PC-3 (cell line): ENCODE measurements at regions not wholly inside any gene's neighbourhood (a gene's known extent, or its start where the extent isn't known, plus 50 kb on each side); places are given as distances from the start of the nearest gene placed in this dataset.

Source experiments
- ATAC-seq: fragments of 200-7000 bp; cut with Tn5 transposase; 2 replicates; pipeline ENCODE4 v1.9.1; 2020; ENCODE audit warnings: mild to moderate bottlenecking, moderate library complexity
- BruUV-seq: library from RNA; stranded (reverse); fragments of 400-500 nt; replicated peaks from 2 replicates; lab custom pipeline; 2021; lab: Mats Ljungman, UMichigan
- CTCF ChIA-PET: fragments of 300-600 bp; sonication (Branson Sonifier 250); formaldehyde crosslinking; loops from one replicate; lab custom pipeline; 2022; ENCODE audit warnings: antibody characterized with exemption; lab: Charles Lee
- POLR2A ChIA-PET: fragments of 300-600 bp; sonication (Branson Sonifier 250); formaldehyde crosslinking; loops from one replicate; lab custom pipeline; 2022; ENCODE audit warnings: antibody characterized with exemption; ENCODE audit not compliant: unreplicated experiment; lab: Charles Lee
- DNase-seq: peaks from one replicate; pipeline ENCODE4 v3.0.0-alpha.2; 2015
- H2AFZ ChIP-seq: fragments of 300-600 bp; sonication (generic); 2 replicates; pipeline ENCODE4 v1.6.0; 2016; ENCODE audit warnings: antibody characterized with exemption, low read length
- H3F3A ChIP-seq: fragments of 300-600 bp; sonication (generic); one replicate; pipeline ENCODE4 v1.6.0; 2017; ENCODE audit warnings: antibody characterized with exemption, low read length, control low read depth, mild to moderate bottlenecking; ENCODE audit not compliant: unreplicated experiment
- H3K27ac ChIP-seq: fragments of 300-600 bp; sonication (generic); 2 replicates; pipeline ENCODE4 v1.5.1; 2016; ENCODE audit warnings: mild to moderate bottlenecking, low read length
- H3K27me3 ChIP-seq: fragments of 300-600 bp; sonication (generic); 2 replicates; pipeline ENCODE4 v1.6.1; 2016; ENCODE audit warnings: low read length, mixed read lengths
- H3K36me3 ChIP-seq: fragments of 300-600 bp; sonication (generic); 2 replicates; pipeline ENCODE4 v1.6.1; 2016; ENCODE audit warnings: low read depth, mixed run types, low read length, mixed read lengths
- H3K4me1 ChIP-seq: fragments of 300-600 bp; sonication (generic); 2 replicates; pipeline ENCODE4 v1.5.1; 2016; ENCODE audit warnings: low read length; ENCODE audit not compliant: insufficient read depth
- H3K4me2 ChIP-seq: fragments of 300-600 bp; sonication (generic); 2 replicates; pipeline ENCODE4 v1.6.0; 2016; ENCODE audit warnings: low read length
- H3K4me3 ChIP-seq: fragments of 300-600 bp; sonication (generic); 2 replicates; pipeline ENCODE4 v1.5.1; 2016; ENCODE audit warnings: mild to moderate bottlenecking, low read length, mixed read lengths
- H3K79me2 ChIP-seq: fragments of 300-600 bp; sonication (generic); 2 replicates; pipeline ENCODE4 v1.6.1; 2017; ENCODE audit warnings: low read length, mixed read lengths
- H3K9ac ChIP-seq: fragments of 300-600 bp; sonication (generic); 2 replicates; pipeline ENCODE4 v1.6.0; 2016; ENCODE audit warnings: mild to moderate bottlenecking, low read length
- H3K9me2 ChIP-seq: fragments of 300-600 bp; sonication (generic); replicated peaks from 2 replicates; pipeline ENCODE4 v1.6.1; 2016; ENCODE audit warnings: mixed run types, low read length, mixed read lengths
- H3K9me3 ChIP-seq: fragments of 300-600 bp; sonication (generic); 2 replicates; pipeline ENCODE4 v1.6.1; 2016; ENCODE audit warnings: low read length, mixed read lengths
- H4K20me1 ChIP-seq: fragments of 300-600 bp; sonication (generic); 2 replicates; pipeline ENCODE4 v1.6.1; 2016; ENCODE audit warnings: low read length, mixed read lengths
- EZH2 ChIP-seq: fragments of 300-600 bp; sonication (generic); IDR thresholded peaks from one replicate; pipeline ENCODE4 v1.6.1; 2017; ENCODE audit warnings: antibody characterized with exemption, mild to moderate bottlenecking, low read length; ENCODE audit not compliant: unreplicated experiment
- EZH2phosphoT487 ChIP-seq: fragments of 300-600 bp; sonication (generic); IDR thresholded peaks from 2 replicates; pipeline ENCODE4 v1.6.1; 2018; ENCODE audit warnings: mild to moderate bottlenecking, antibody characterized with exemption, low read length, borderline replicate concordance
- intact Hi-C: fragments of 100-400 bp; cut with micrococcal nuclease; formaldehyde crosslinking; loops from 2 replicates; pipeline ENCODE4 v1.9.0; 2023
- TF ChIP-seq, protein P1 (sequence below): fragments of 300-600 bp; sonication (generic); conservative IDR thresholded peaks from 2 replicates; pipeline ENCODE4 v1.5.1; 2017; ENCODE audit warnings: antibody characterized with exemption, low read depth, mild to moderate bottlenecking, low read length

DNA sequence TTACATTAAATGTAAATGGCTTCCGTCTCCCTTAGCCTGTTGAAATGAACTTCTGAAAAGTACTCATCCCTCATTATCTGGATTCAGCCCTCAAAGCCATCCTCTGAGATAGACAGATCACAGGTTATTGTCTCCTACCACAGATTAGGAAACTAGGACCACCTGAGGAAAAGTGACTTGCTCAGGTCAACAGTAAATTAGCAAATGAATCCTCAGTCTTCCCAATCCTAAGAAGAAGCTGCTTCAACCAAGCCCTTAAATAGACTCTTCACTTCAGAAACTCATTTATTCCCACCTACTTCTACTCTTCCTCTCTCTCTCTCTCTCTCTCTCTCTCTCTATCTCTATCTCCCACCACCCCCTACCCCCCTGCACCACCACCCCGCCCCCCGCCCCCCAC is 152.3 kb downstream of the DMRTA2 start:
- intact Hi-C loops, result no loop called here
- CTCF ChIA-PET, result no interaction called here
- no peaks in the 10 kb centered on the region for H3K27me3 ChIP-seq
- no peak overlapping the region for H3K27ac ChIP-seq
- H3K9me3 ChIP-seq, result no peaks in the 10 kb centered on the region
- no peak overlapping the region for H3K4me2 ChIP-seq
- no peak for DNase-seq
- no peaks in the 10 kb centered on the region for H4K20me1 ChIP-seq
- H3K36me3 ChIP-seq, result no peaks in the 10 kb centered on the region
- BruUV-seq, result no TSS peak
- ATAC-seq, result no peak
- no peak overlapping the region for H3K9ac ChIP-seq
- H2AFZ ChIP-seq, result no peak overlapping the region
- POLR2A ChIA-PET, result no interaction called here
- H3K4me1 ChIP-seq, result no peaks in the 10 kb centered on the region
- TF ChIP-seq EZH2, result no peak
- TF ChIP-seq, protein P1, sequence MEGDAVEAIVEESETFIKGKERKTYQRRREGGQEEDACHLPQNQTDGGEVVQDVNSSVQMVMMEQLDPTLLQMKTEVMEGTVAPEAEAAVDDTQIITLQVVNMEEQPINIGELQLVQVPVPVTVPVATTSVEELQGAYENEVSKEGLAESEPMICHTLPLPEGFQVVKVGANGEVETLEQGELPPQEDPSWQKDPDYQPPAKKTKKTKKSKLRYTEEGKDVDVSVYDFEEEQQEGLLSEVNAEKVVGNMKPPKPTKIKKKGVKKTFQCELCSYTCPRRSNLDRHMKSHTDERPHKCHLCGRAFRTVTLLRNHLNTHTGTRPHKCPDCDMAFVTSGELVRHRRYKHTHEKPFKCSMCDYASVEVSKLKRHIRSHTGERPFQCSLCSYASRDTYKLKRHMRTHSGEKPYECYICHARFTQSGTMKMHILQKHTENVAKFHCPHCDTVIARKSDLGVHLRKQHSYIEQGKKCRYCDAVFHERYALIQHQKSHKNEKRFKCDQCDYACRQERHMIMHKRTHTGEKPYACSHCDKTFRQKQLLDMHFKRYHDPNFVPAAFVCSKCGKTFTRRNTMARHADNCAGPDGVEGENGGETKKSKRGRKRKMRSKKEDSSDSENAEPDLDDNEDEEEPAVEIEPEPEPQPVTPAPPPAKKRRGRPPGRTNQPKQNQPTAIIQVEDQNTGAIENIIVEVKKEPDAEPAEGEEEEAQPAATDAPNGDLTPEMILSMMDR, result no peak
- no peak for TF ChIP-seq EZH2phosphoT487
- no peaks in the 10 kb centered on the region for H3K9me2 ChIP-seq
- no peaks in the 10 kb centered on the region for H3K79me2 ChIP-seq
- H3F3A ChIP-seq, result no peaks in the 10 kb centered on the region
- H3K4me3 ChIP-seq, result no peak overlapping the region

DNA sequence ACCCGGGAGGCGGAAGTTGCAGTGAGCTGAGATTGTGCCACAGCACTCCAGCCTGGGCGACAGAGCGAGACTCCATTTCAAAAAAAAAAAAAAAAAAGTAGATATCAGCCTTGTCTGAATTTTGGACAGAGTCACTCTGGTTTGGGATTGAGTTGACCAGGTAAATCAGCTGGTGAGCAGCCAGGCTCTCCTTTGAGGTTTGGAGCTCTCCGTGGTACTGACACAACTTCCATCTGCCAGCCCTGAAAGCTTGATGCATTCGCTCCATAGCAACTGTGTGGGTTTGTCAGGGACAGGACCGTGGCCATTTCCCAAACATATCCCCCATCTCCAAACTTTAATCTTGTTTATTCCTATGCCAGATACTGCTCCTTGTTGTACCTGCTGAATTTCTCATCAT is 155.2 kb downstream of the DMRTA2 start:
- Histone ChIP-seq H3K9me2 (no peaks in the 10 kb centered on the region), H3K4me1 (no peaks in the 10 kb centered on the region), H3K4me2 (no peak overlapping the region), H3K27ac (no peak overlapping the region), H3K36me3 (no peaks in the 10 kb centered on the region), H3K27me3 (no peaks in the 10 kb centered on the region), H3K4me3 (no peak overlapping the region), H3F3A (no peaks in the 10 kb centered on the region), H3K79me2 (no peaks in the 10 kb centered on the region), H3K9ac (no peak overlapping the region), H4K20me1 (no peaks in the 10 kb centered on the region), H3K9me3 (no peaks in the 10 kb centered on the region), H2AFZ (no peak overlapping the region)
- CTCF ChIA-PET, result no interaction called here
- BruUV-seq, result no TSS peak
- DNase-seq, result peak; percentile 34
- TF ChIP-seq, protein P1, result no peak
- TF ChIP-seq EZH2phosphoT487, result no peak
- TF ChIP-seq EZH2, result no peak
- intact Hi-C loops, result no loop called here
- ATAC-seq, result no peak
- POLR2A ChIA-PET, result no interaction called here

DNA sequence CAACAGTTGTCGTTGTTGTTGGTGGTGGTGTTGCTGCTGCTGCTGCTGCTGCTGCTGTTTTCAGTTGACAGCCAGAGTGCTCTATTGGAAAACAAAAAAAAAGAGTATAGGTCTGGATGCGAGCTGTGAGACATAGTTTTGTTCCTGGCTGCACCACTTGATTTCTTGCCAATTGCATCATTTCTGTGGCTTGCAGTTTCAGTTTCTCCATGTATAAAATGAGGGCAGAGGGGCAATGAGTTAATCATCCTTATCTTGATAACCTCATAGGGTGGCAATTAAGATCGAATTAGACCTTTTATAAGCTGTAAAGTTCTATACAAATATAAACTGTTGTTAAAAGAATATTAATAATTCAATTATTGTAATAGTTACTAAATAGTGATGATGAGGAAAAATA is 156.7 kb downstream of the DMRTA2 start:
- H3K27ac ChIP-seq, result no peak overlapping the region
- no peaks in the 10 kb centered on the region for H3K4me1 ChIP-seq
- ATAC-seq (no peak), DNase-seq (no peak)
- ChIA-PET CTCF (no interaction called here), POLR2A (no interaction called here)
- no peak overlapping the region for H3K9ac ChIP-seq
- H3F3A ChIP-seq, result no peaks in the 10 kb centered on the region
- no TSS peak for BruUV-seq
- no peaks in the 10 kb centered on the region for H3K27me3 ChIP-seq
- H4K20me1 ChIP-seq, result no peaks in the 10 kb centered on the region
- no peak overlapping the region for H2AFZ ChIP-seq
- no peak overlapping the region for H3K4me2 ChIP-seq
- no peaks in the 10 kb centered on the region for H3K79me2 ChIP-seq
- no peaks in the 10 kb centered on the region for H3K9me2 ChIP-seq
- H3K9me3 ChIP-seq, result no peaks in the 10 kb centered on the region
- no peak for TF ChIP-seq EZH2phosphoT487
- TF ChIP-seq EZH2, result no peak
- TF ChIP-seq, protein P1, result no peak
- H3K36me3 ChIP-seq, result no peaks in the 10 kb centered on the region
- intact Hi-C loops, result no loop called here
- H3K4me3 ChIP-seq, result no peak overlapping the region
